ENCODE measurements at regions not wholly inside any gene's neighbourhood (a gene's known extent, or its start where the extent isn't known, plus 50 kb on each side); places are given as distances from the start of the nearest gene placed in this dataset.
"Not testable (repeated sequence)": the region's sequence is repeated elsewhere in the genome, so short reads cannot be mapped to it uniquely, and the experiment has no call there.

DNA sequence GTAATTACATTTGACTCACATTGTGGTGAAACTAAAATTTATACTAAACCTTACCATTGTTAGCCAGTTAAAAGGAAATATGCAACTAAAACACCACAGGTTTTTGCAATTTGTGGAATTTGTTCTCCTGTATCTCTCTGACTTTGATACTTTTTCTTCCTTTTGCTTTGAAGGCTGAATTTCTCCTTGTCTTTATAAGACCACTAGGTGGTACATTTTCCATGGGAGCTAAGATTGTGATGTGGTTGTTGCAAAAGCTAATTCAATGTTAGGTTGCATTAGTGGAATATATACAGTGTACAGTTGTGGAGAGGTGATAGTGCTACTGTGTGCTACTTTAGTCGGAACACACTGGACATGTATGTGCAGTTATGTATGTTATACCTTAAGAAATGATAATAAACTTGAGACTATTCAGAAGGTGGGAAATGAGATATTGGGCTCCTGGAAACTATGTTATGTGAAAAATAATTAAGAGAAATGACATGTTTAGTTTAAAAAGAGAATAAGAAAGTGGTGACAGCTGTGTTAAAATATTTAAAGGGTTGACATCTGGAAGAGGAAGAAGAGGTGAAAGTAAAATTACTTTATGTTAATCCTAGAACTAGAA is 70.3 kb downstream of the ARL9 start:
- Histone ChIP-seq H3K27ac (no peak overlapping the region), H3K9me3 (no peaks in the 10 kb centered on the region), H3K4me3 (replicated peaks in 1 of 3) (no peak overlapping the region), H3K27me3 (no peaks in the 10 kb centered on the region), H3K36me3 (no peaks in the 10 kb centered on the region), H3K4me1 (no peaks in the 10 kb centered on the region)
- intact Hi-C loops (cut with DNase I) = loop anchor here (5.0 kb wide), 1 partner anchor 226 kb away; no protein-coding TSS in a partner anchor
- DNase-seq = no peak
- no peak for TF ChIP-seq POLR2A (IDR thresholded peaks at IDR 0.05)
- peak in 4 of 6 experiments; percentile 46 to 68 (median 60) for TF ChIP-seq CTCF (IDR thresholded peaks at IDR 0.05)
- WGBS, 2 donors = 33 to 54% methylated on average over 1 of the region's 1 CpG

DNA sequence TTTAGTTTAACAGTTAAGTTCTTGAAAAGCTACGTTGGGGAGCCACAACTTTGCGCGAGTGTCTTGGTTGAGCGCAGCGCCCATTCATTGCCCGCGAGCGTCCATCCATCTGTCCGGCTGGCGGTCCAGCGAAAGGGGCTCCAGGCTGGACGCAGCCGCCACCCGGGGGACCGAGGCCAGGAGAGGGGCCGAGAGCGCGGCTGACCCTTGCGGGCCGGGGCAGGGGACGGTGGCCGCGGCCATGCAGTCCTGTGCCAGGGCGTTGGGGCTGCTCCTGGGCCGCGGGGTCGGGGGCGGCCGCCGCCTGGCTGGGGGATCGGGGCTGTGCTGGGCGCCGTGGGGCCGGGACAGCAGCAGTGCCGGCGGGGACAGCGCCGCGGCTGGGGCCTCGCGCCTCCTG is 86.8 kb downstream of the ARL9 start:
- WGBS, 2 donors = 27 to 65% methylated on average over 13 to 18 of the region's 41 CpGs
- H3K27ac ChIP-seq; H3K4me1 ChIP-seq; DNase-seq; H3K27me3 ChIP-seq; intact Hi-C loops (cut with DNase I); H3K36me3 ChIP-seq; H3K9me3 ChIP-seq; H3K4me3 ChIP-seq (replicated peaks in 1 of 3): not testable (repeated sequence)
